DMS153 (cell line): ENCODE measurements at regions not wholly inside any gene's neighbourhood (a gene's known extent, or its start where the extent isn't known, plus 50 kb on each side); places are given as distances from the start of the nearest gene placed in this dataset.
"Not testable (repeated sequence)": the region's sequence is repeated elsewhere in the genome, so short reads cannot be mapped to it uniquely, and the experiment has no call there.

Experiments used
- DNase-seq: peaks from one replicate; lab custom pipeline; 2025; lab: John Stamatoyannopoulos, UW

DNA sequence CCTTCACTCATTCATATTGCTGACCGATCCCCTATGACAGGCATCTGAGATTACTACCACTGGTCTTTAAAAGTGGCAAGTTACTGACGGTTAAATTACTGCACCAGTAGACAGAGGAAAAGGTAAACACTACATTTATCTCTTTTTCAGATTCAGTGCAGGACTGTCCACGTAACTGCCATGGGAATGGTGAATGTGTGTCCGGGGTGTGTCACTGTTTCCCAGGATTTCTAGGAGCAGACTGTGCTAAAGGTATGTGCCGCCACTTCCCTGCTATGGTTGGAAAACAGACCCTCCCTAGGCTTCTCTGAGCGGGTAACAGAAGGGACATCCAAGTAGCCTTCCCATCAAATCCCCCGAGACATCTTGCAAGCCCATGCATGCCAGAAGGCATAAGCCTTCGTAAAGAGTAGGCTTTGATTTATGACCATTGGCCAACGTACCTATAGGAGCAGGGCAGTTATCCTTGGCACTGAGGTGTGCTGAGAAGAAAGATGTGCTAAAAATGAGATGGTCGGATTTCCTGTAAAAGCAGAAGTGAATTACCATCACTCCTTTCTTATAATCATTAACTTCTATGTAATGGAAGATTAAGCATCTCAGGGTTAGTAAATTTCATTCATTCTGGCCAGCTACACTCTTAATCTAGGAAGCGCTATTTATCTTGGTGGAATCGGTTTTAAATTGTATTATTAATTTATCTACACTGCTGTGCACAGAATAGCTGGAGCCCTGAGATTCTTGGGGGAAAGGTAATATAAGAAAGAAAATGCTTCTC is 193.4 kb upstream of the WWC1 start:
- no peak for DNase-seq

GRCh38 chr5:168101352-168101751 is 190.1 kb upstream of the WWC1 start:
- no peak for DNase-seq

- DNase-seq: not testable (repeated sequence)
Observed at GRCh38 chr5:168103018-168103417, 188.4 kb upstream of the WWC1 start.

DNA sequence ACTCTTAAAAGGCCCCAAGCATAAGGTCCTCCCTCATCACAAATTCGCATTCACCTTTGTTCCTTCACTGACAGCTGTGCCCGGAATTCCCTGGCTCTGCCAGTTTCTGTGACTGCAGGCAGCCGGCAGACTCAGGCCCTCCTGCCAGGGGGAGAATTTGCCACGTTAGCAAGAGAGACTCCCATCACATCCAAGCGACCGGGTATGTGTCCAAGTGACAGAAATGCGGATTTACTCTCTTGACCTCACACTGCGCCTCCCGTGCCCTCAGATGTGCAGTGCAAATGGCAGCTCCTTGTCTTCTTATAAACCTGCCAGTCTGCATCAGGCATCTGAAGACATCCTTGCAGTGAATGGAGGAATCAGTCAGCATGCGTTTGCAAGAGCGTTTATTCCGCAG is 187.1 kb upstream of the WWC1 start:
- DNase-seq: no peak

GRCh38 chr5:168104811-168105481 is 186.5 kb upstream of the WWC1 start:
- DNase-seq: no peak

DNA sequence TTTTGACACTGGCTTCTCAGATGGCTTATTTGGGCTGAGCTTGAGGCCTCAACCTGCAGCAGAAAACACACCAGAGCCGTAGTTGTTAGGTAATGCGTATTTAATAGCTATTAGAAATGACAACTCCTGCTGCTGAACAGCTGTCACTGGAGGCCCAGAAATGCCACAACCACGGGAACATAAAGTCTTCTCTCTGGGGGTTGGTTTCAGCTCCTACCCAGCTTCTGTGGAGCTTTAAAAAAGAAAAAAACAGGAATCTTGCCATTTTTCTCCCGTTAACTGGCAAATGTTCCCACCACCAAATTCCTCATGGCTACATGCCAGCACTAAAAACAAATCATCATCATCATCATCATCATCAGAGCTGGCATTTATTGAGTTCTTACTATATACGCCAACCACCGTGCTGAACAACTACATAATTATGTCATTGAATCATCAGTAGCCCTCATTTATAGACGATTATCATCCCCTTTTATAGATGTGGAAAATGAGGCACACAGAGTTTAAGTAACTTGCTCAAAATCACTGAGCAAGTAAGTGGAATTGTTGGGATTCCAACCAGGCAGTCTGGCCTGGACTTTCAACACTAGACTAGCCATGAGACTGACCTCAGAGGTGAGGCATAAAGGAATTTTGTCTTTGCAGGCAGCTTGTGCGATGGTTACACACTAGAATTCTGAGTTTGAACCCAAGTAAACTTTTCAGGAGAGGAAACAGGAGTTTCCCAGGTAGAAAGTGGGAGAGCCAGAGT is 185.3 kb upstream of the WWC1 start:
- no peak for DNase-seq

- DNase-seq: no peak
Observed at GRCh38 chr5:168109441-168109840, 182.0 kb upstream of the WWC1 start.

- no peak for DNase-seq
Observed at GRCh38 chr5:168110384-168110783, 181.1 kb upstream of the WWC1 start.

- no peak for DNase-seq
Observed at GRCh38 chr5:168110870-168111832, 180.3 kb upstream of the WWC1 start.

- peak; percentile 16 for DNase-seq
Observed at GRCh38 chr5:168114444-168115017, 176.9 kb upstream of the WWC1 start.

DNA sequence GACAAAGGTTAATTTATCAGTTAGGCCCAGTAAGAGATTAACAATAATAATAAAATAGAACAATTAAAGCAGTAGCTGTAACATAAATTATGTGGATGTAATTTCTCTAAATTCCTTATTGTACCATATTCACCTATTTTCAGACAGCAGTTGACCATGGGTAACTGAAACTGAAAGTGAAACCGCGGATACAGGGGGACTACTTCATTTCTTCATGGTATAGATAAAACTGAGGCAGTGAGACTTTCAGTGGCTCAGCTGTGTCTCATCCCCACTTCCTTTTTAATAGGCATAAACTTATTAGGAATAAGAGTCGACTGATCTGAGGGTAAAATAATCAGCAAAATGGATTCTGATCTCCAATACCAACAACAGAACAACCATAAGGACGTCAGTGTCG is 174.0 kb upstream of the WWC1 start:
- no peak for DNase-seq

- peak; percentile 38 for DNase-seq
Observed at GRCh38 chr5:168118042-168118668, 173.3 kb upstream of the WWC1 start.

DNA sequence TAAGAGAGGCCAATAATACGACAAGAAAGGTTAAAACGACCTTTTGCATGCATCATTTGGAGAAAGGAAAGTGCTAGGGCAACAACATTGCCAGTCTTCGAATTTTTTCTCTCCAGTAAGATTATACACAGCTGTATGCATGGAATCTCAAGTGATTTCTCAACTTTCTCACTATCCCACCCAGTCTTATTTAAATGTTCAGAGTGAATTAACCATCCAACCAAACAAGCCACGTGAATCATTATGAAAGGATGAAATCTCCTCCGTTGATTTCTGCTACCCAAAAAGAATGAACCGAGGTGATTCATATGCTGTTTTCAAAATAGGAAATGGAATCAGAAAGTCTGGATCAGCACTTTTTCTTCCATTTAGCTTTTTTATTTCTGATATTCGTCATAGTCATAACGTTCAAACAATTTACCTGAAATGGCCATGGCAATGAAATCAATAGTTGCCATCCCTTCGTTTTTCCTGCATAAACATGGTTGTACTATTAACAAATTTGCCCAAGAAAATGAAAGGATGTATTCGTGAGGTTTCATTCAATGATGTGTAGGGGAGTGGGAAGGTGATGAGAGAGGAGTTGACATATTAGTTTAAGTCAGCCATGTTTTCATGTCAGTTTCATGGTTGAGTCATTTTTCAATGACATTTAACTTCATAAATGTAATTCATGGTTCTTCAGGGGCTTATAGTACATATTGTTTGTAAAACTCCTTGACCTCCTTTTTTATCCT is 170.9 kb upstream of the WWC1 start:
- no peak for DNase-seq

- no peak for DNase-seq
Observed at GRCh38 chr5:168121138-168121494, 170.3 kb upstream of the WWC1 start.

- DNase-seq: no peak
Observed at GRCh38 chr5:168123631-168124528, 167.6 kb upstream of the WWC1 start.

DNA sequence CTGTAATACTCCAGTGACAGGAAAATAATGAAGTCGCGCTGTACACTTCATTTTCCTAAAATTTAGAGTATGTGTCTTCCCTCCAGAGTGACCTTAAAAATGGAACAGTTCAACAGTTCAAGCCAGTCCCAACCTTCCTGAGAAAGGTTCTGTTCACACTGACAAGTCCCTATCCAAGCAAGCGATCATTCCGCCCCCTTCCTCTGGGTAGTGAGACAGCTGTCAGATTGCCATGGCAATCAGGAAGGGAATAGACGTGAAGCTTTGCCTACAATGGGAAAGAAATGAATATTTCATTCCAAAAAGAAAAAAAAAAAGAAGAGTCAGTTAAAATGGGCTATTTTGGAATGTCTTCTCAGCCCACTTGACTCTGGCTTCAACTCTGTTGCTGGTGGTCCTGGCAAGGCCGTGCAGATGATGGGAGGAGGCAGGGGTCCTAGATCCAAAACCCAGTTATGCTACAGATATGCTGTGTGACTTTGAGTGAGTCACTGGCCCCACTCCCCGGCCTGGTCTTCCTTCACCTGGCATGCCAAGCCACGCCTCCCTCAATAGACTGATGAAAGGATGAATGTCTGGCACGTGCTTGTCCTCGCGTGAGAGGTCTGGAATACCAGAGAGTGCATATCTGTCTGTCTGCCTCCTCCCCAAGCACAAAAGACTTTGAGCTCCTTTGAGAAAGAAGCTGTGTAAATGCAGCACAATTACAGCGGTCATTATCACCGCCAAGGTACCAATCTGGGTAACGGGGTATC is 165.8 kb upstream of the WWC1 start:
- no peak for DNase-seq

DNA sequence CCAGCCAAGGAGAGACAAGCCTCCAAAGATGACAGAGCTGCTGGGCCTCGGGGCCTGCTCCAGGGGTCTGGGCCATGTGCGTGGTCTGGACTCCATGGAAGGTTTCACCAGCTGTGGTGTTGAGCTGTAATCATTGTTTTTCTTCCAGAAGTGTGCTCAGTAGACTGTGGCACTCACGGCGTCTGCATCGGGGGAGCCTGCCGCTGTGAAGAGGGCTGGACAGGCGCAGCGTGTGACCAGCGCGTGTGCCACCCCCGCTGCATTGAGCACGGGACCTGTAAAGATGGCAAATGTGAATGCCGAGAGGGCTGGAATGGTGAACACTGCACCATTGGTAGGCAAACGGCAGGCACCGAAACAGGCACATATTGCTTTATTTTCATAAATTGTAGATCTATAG is 164.8 kb upstream of the WWC1 start:
- no peak for DNase-seq

DNA sequence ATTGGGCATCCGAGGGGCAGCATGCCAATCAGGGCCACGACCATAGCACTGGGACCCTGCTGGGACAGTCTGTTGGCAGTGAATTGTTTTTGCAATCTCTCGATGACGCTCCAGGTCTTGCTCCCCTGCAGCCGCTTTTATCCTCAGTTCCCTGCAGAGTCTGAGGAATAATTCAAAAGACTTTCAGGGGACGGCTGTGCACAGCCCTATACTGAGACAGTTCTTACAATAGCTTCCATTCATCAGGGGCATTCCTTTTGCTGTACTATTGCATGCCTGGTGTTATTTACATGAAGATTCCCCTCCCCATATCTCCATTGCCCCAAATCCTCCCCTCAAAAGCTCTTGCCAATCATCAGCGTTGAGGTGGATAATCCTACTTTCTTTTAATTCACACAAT is 163.3 kb upstream of the WWC1 start:
- no peak for DNase-seq

GRCh38 chr5:168128557-168128956 is 162.9 kb upstream of the WWC1 start:
- no peak for DNase-seq
